ENCODE measurements at regions not wholly inside any gene's neighbourhood (a gene's known extent, or its start where the extent isn't known, plus 50 kb on each side); places are given as distances from the start of the nearest gene placed in this dataset.

DNA sequence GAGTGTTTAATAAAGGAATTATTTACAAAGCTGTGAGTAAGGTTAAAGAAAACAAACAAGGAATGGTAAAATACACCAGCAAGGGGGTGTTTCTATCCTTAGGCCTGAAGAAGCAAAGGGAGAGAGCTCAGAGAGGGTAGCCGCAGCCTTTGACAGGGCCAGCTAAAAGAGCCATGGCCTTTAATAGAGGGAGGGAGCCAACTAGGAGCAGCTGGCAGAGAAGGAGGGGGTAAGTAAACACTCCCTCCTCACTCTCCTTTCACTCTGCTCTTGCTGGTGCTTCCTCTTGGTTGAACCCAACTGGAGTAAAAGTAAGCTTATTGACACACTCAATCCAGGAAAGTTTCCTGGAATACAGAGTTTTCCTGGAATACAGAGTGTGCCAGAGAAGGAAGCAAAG lies 87.5 kb downstream of the CH25H start:
- peaks cover 38% of the 10 kb centered on the region for H3K27me3 Mint-ChIP-seq (ENCODE audit: insufficient read depth)
- H3K4me1 Mint-ChIP-seq (ENCODE audit: low read depth): no peaks in the 10 kb centered on the region
- intact Hi-C loops (cut with micrococcal nuclease): no loop called here
- no peaks in the 10 kb centered on the region for H3K36me3 Mint-ChIP-seq (ENCODE audit: low read depth)
- no peak overlapping the region for H3K4me3 Mint-ChIP-seq
- DNase-seq (ENCODE audit: low spot score): no peak
- H3K27ac Mint-ChIP-seq: no peak overlapping the region
- no peaks in the 10 kb centered on the region for H3K9me3 Mint-ChIP-seq

DNA sequence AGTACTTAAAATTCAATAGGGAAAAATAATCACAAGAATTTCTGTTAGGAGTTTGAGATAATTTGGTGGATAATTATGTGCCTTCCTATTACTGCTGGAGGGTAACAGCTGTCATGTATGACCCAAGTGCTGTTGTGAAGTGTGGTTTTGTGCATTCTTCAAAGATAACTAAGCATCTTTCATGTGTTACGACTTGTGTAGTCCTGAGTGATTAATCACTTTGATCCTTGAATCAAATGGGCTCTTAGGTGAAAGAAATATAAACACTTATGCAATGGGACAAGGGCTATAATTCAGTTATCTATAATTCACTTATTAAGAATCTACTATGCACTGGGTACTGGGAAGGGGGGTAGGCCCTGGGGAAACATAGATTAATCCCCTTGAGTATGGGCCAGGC lies 89.0 kb downstream of the CH25H start:
- Mint-ChIP-seq H3K27ac (no peak overlapping the region), H3K9me3 (no peaks in the 10 kb centered on the region), H3K36me3 (ENCODE audit: low read depth) (no peaks in the 10 kb centered on the region), H3K27me3 (ENCODE audit: insufficient read depth) (peaks cover 39% of the 10 kb centered on the region), H3K4me3 (no peak overlapping the region), H3K4me1 (ENCODE audit: low read depth) (no peaks in the 10 kb centered on the region)
- DNase-seq (ENCODE audit: low spot score): no peak
- intact Hi-C loops (cut with micrococcal nuclease): no loop called here

DNA sequence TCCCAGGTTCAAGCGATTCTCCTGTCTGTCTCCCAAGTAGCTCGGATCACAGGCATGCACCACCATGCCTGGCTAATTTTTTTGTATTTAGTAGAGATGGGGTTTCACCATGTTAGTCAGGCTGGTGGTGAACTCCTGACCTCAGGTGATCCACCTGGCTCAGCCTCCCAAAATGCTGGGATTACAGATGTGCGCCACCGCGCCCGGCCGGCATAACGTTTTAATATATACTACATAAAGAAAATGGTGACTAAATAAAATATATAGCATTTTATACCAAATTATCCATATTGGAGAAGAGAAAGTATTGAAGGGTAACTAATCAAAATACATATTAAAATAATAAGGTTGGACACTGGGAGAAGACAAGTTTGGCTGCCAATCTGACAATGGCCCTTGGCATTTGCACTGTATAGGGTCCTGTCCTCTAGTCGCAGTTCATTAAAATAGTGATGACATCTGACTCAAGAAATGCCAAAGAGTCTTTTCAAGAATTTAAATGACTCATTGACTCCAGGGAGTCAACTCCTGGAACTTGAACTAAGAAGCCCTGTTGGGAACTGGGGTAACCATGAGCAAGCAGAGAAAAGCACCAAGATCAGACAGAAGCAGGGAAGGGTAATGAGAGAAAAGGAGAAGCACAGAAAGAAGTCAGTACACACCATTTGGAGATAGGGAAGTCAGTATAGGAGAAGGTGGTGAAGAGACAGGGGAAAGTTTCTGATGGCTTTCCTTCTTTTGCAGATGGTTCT lies 91.1 kb downstream of the CH25H start:
- H3K4me1 Mint-ChIP-seq (ENCODE audit: low read depth): no peaks in the 10 kb centered on the region
- no peaks in the 10 kb centered on the region for H3K9me3 Mint-ChIP-seq
- no peak overlapping the region for H3K4me3 Mint-ChIP-seq

DNA sequence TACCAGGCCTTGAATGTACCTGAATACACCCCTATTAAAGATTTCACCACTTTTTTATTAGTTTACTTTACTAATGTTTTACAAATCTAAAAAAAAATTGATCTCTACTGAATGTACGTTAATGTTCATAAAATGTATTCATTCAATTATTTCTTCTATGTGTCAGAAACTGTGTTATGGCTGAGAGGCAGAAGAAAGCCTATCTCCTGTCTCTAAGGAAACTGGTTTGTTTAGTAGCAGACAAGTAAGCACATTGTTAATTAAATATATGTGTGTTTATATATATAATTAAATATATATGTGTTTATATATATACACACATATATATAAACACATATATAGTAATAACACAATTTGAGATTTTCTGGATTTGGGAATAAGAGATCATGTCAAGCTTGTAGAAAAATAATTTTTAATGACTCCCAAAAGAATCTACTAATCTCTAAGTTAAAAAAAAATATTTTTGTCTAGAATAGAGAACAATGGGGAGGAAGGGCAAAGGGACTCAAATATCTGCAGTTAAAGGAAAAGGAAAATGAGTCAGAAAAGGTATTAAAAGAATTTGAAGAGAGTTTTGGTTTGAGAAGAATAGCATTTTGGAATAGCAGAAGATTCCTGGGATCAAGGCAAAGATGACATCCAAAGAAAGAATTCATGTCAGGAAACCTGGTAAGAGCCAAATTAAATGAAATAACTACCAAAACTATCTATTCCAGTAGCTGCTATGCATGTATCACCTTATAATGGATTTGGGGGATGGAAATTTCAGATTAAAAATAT lies 92.1 kb downstream of the CH25H start:
- no peak overlapping the region for H3K4me3 Mint-ChIP-seq
- H3K27me3 Mint-ChIP-seq (ENCODE audit: insufficient read depth): peaks cover 44% of the 10 kb centered on the region
- no peaks in the 10 kb centered on the region for H3K4me1 Mint-ChIP-seq (ENCODE audit: low read depth)
- no peak for DNase-seq (ENCODE audit: low spot score)
- intact Hi-C loops (cut with micrococcal nuclease): no loop called here
- H3K36me3 Mint-ChIP-seq (ENCODE audit: low read depth): no peaks in the 10 kb centered on the region
- H3K27ac Mint-ChIP-seq: no peak overlapping the region
- H3K9me3 Mint-ChIP-seq: no peaks in the 10 kb centered on the region

More for the DNA sequence above, 91.1 kb downstream of the CH25H start:
- Mint-ChIP-seq H3K27me3 (ENCODE audit: insufficient read depth) (peaks cover 47% of the 10 kb centered on the region), H3K36me3 (ENCODE audit: low read depth) (no peaks in the 10 kb centered on the region), H3K27ac (no peak overlapping the region)
- intact Hi-C loops (cut with micrococcal nuclease): no loop called here
- no peak for DNase-seq (ENCODE audit: low spot score)

DNA sequence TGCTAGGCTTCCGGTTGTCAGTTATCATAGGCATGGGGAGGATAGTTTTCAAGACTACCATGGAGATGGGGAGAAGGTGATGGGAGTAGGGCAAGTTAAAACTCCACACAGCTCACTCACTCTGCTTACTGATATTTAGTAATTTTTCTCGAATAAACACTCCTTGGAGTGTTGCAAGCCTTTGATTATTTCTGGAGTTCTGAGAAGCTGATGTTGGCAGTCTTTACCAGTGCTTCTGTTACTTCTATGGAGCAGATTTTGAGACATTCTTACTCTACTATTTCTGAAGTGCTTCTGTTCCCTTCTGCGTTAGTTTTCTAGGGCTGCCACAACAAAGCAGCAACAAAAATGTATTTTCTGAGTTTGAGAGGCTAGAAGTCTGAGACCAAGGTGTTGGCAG lies 104.4 kb downstream of the CH25H start:
- intact Hi-C loops (cut with micrococcal nuclease): no loop called here
- peaks cover 7% of the 10 kb centered on the region for H3K27me3 Mint-ChIP-seq (ENCODE audit: insufficient read depth)
- H3K36me3 Mint-ChIP-seq (ENCODE audit: low read depth): no peaks in the 10 kb centered on the region
- no peak overlapping the region for H3K27ac Mint-ChIP-seq
- no peak overlapping the region for H3K4me3 Mint-ChIP-seq
- no peaks in the 10 kb centered on the region for H3K4me1 Mint-ChIP-seq (ENCODE audit: low read depth)
- no peaks in the 10 kb centered on the region for H3K9me3 Mint-ChIP-seq
- no peak for DNase-seq (ENCODE audit: low spot score)

DNA sequence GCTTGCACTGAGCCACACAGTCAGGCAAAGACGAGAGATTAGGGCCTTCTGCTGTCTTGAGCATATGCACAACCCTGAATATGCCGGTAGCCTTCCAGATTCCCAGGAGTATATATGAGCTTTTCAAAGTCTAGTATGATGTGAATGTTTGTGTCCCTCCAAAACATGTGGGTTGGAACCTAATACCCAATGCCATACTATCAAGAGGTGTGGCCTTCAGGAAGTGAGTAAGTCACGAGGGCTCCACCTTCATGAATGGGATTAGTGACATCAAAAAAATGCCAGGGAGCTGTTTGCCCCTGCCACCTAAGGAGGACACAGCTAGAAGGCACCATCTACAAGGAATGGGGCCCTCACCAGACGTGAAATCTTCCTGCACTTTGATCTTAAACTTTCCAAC lies 105.2 kb downstream of the CH25H start:
- DNase-seq (ENCODE audit: low spot score): no peak
- intact Hi-C loops (cut with micrococcal nuclease): no loop called here
- H3K36me3 Mint-ChIP-seq (ENCODE audit: low read depth): no peaks in the 10 kb centered on the region

DNA sequence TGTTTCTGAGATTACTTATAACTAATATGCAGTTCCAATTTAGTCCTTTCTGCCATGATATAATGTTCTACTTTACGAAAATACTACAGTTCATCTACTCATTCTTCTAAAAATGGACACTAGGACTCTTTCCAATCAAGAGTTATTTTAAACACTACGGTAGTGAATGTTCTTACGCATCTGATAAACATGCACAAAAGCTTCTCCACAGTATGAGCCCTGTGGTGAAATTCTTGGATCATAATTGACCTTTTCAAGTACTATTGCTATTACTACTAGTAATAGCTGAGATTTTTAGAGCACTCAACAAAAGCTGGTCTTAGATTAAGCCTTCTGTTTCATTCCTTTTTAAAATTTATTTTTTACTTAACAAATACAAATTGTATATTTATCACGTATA lies 106.4 kb downstream of the CH25H start:
- Mint-ChIP-seq H3K27me3 (ENCODE audit: insufficient read depth) (peaks cover 7% of the 10 kb centered on the region), H3K27ac (no peak overlapping the region), H3K36me3 (ENCODE audit: low read depth) (no peaks in the 10 kb centered on the region), H3K4me1 (ENCODE audit: low read depth) (no peaks in the 10 kb centered on the region), H3K4me3 (no peak overlapping the region), H3K9me3 (no peaks in the 10 kb centered on the region)
- intact Hi-C loops (cut with micrococcal nuclease): no loop called here
- no peak for DNase-seq (ENCODE audit: low spot score)

More for the DNA sequence above, 105.2 kb downstream of the CH25H start:
- no peak overlapping the region for H3K27ac Mint-ChIP-seq
- no peak overlapping the region for H3K4me3 Mint-ChIP-seq
- no peaks in the 10 kb centered on the region for H3K4me1 Mint-ChIP-seq (ENCODE audit: low read depth)
- no peaks in the 10 kb centered on the region for H3K9me3 Mint-ChIP-seq
- peaks cover 7% of the 10 kb centered on the region for H3K27me3 Mint-ChIP-seq (ENCODE audit: insufficient read depth)

DNA sequence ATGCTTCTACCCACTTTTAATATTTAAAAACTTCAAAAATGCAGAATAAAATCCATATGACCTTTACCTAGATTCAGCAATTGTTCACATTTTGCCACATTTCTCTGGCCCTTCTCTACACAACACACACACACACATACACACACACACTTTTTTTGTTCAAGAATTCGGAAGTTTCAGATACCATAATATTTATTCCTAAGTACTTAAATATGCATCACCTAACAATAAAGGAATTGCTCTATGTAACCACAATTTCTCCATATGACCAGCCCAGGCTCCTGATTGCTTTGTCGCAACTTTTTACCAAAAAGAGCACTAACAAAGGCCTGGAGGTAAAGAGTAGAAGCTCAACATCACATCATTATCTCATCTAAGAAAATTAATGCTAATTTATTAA lies 106.6 kb downstream of the FAS start:
- H3K27ac Mint-ChIP-seq: no peak overlapping the region
- intact Hi-C loops (cut with micrococcal nuclease): no loop called here
- H3K4me1 Mint-ChIP-seq (ENCODE audit: low read depth): peaks cover 9% of the 10 kb centered on the region
- no peaks in the 10 kb centered on the region for H3K36me3 Mint-ChIP-seq (ENCODE audit: low read depth)
- H3K27me3 Mint-ChIP-seq (ENCODE audit: insufficient read depth): peaks cover 8% of the 10 kb centered on the region
- no peak overlapping the region for H3K4me3 Mint-ChIP-seq
- no peak for DNase-seq (ENCODE audit: low spot score)
- no peaks in the 10 kb centered on the region for H3K9me3 Mint-ChIP-seq

DNA sequence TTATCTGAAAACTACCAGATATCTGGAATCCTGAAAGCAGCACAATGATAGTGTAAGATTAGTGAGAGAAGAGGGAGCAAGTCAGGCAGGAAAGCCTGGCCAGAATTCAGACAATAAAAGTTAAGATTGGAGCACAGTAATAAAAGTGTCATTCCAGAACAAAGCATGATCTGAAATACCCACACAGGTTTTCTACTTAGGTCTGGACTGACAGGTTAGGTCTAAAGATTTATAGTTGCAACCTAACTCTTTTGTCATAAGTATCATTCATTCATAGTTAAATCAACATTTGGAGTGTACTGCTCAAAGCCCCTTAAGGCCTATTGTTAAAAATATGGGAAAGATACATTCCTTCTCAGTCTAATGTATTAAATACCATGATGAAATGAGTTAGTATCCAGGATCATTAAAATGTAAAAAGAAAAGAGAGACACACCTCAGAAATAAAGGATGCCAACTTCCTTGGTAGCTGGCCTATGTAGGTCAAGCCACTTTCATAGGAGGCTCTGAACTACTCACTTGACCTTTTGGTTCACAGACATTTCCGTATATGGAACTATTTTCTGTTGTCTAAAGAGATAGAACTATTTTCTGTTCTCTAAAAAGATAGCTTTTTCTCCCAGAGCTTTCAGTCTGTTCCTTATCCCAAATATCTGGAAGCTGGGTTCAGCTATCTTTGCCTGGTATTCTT lies 105.2 kb downstream of the FAS start:
- Mint-ChIP-seq H3K27me3 (ENCODE audit: insufficient read depth) (peaks cover 17% of the 10 kb centered on the region), H3K36me3 (ENCODE audit: low read depth) (no peaks in the 10 kb centered on the region), H3K27ac (no peak overlapping the region), H3K9me3 (no peaks in the 10 kb centered on the region), H3K4me3 (no peak overlapping the region), H3K4me1 (ENCODE audit: low read depth) (peaks cover 17% of the 10 kb centered on the region)
- DNase-seq (ENCODE audit: low spot score): no peak
- intact Hi-C loops (cut with micrococcal nuclease): no loop called here

DNA sequence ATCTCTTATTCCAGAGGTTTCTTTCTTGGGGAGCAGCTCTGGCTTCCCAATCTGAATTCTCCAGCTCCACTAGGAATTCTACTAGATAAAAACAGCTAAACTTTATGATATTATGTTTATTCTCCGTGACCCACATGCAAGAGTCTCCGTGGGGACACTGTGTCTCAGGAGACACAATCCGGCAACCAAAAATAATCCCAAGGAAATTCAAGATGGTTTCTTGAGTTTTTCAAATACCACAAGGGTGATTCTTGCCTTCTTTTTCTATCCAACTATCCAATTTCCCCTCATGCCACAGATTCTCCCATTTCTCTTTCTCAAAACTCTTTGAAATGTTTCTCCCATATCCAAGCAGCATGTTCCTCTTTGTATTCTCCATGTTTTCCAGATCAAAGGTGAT lies 103.1 kb downstream of the FAS start:
- Mint-ChIP-seq H3K27ac (no peak overlapping the region), H3K27me3 (ENCODE audit: insufficient read depth) (peaks cover 17% of the 10 kb centered on the region), H3K36me3 (ENCODE audit: low read depth) (no peaks in the 10 kb centered on the region), H3K4me3 (no peak overlapping the region), H3K4me1 (ENCODE audit: low read depth) (peaks cover 18% of the 10 kb centered on the region), H3K9me3 (no peaks in the 10 kb centered on the region)
- intact Hi-C loops (cut with micrococcal nuclease): no loop called here
- DNase-seq (ENCODE audit: low spot score): no peak

DNA sequence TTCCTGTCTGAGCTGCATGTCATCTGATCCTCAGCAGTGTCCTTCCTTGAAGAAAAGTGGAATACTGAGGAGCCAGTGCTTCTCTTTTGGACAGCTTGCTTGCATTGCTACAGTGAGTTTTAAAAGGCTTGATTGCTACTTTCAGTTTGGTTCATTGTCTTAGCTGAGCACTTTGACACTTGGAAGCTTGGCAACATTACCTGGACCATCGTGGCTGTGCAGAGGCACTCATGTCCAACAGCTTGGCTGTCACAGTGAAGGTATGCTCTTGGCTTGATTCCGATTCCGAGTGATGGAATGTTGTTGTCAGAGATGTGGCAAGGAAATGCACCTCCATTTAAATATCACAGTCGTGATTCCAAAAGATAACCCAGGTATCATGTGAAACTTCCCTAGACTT lies 102.4 kb downstream of the FAS start:
- Mint-ChIP-seq H3K27me3 (ENCODE audit: insufficient read depth) (peaks cover 20% of the 10 kb centered on the region), H3K27ac (no peak overlapping the region), H3K4me1 (ENCODE audit: low read depth) (peaks cover 18% of the 10 kb centered on the region), H3K9me3 (no peaks in the 10 kb centered on the region), H3K4me3 (no peak overlapping the region), H3K36me3 (ENCODE audit: low read depth) (no peaks in the 10 kb centered on the region)
- intact Hi-C loops (cut with micrococcal nuclease): no loop called here
- no peak for DNase-seq (ENCODE audit: low spot score)

DNA sequence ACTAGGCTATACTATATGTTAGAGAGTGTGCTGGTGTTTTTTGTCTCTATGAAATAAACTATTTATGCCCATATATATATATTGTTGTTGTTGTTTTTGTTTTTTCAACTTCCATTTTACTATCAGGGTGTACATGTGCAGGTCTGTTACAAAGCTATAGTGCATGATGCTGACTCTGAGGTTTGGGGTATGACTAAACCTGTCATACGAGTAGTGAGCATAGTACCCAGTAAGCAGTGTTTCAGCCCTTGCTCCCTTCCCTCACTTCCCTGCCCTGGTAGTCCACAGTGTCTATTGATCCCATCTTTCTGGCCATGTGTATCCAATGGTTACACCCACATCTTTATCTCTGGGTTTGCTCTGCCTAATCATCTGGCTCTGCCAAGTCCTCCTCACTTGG lies 101.8 kb downstream of the FAS start:
- intact Hi-C loops (cut with micrococcal nuclease): no loop called here
- Mint-ChIP-seq H3K4me1 (ENCODE audit: low read depth) (peaks cover 18% of the 10 kb centered on the region), H3K4me3 (no peak overlapping the region), H3K9me3 (no peaks in the 10 kb centered on the region), H3K27ac (no peak overlapping the region), H3K27me3 (ENCODE audit: insufficient read depth) (peaks cover 21% of the 10 kb centered on the region), H3K36me3 (ENCODE audit: low read depth) (no peaks in the 10 kb centered on the region)
- DNase-seq (ENCODE audit: low spot score): no peak

DNA sequence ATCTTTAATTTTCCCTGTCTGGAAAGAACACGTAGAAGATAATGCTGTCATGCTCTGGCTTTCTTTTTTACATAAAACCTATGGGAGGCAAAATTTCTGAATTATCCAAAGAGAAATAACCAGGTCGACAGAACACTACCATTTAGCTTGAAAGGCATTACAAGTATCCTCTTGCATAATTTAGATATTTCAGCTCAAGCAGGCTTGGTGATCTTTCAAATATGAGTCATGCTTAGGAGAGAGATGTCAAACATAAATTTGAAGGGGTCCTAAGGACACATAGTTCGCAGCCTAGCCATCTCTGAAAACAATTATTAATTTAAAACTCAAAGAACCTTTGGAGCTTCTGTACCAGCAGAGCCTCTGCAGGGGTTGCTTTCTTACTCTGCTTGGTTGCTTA lies 100.9 kb downstream of the FAS start:
- peaks cover 18% of the 10 kb centered on the region for H3K4me1 Mint-ChIP-seq (ENCODE audit: low read depth)
- intact Hi-C loops (cut with micrococcal nuclease): no loop called here
- no peaks in the 10 kb centered on the region for H3K36me3 Mint-ChIP-seq (ENCODE audit: low read depth)
- H3K27ac Mint-ChIP-seq: no peak overlapping the region
- no peak for DNase-seq (ENCODE audit: low spot score)
- no peaks in the 10 kb centered on the region for H3K9me3 Mint-ChIP-seq
- peaks cover 21% of the 10 kb centered on the region for H3K27me3 Mint-ChIP-seq (ENCODE audit: insufficient read depth)
- no peak overlapping the region for H3K4me3 Mint-ChIP-seq

All from activated T-helper 1 cell treated with anti-CD3 and anti-CD28 coated beads, Interleukin-12 subunit alpha, Interleukin-12 subunit beta, Interleukin-2, Interleukin-4 antibody, amounts not matched to agents 30 ng/mL and 10 ng/mL and 1 ng/mL, durations not matched to agents 14 hours and 24 hours and 36 hours (primary cell).